CD4-positive, alpha-beta T cell (primary cell): ENCODE measurements at regions not wholly inside any gene's neighbourhood (a gene's known extent, or its start where the extent isn't known, plus 50 kb on each side); places are given as distances from the start of the nearest gene placed in this dataset.

Source experiments
- ATAC-seq: fragments of 200-7000 bp; cut with Tn5 transposase; one replicate; pipeline ENCODE4 v1.10.0; 2022; ENCODE audit warnings: mild to moderate bottlenecking; ENCODE audit not compliant: poor library complexity
- CTCF ChIA-PET: fragments of 350-600 bp; sonication (Branson Sonifier 250); formaldehyde crosslinking; loops from one replicate; lab custom pipeline; 2021; ENCODE audit warnings: antibody characterized with exemption, inconsistent platforms; lab: Charles Lee
- POLR2A ChIA-PET: fragments of 350-600 bp; sonication (Branson Sonifier 250); formaldehyde crosslinking; loops from one replicate; lab custom pipeline; 2021; ENCODE audit warnings: antibody characterized with exemption, inconsistent platforms; lab: Charles Lee
- DNase-seq, 14 experiments: peaks; one replicate each; pipeline ENCODE4 v3.0.0-alpha.2; 2013 to 2020; ENCODE audit warnings: mixed read lengths in 2 of 14
- H3K27ac ChIP-seq, 2 donors: one replicate each; pipeline versions ENCODE4 v1.5.1 to v1.7.0; 2013; ENCODE audit warnings: low read length in 2 of 2, low read depth in 1 of 2, mild to moderate bottlenecking in 1 of 2
- H3K27me3 ChIP-seq, 2 experiments: 1 replicate in 1 of 2; 2 replicates in 1 of 2; pipeline versions ENCODE4 v1.6.1 to v1.7.0; 2013; ENCODE audit warnings: low read length in 2 of 2, control low read depth in 1 of 2, mild to moderate bottlenecking in 1 of 2, moderate library complexity in 1 of 2; ENCODE audit not compliant: insufficient read depth in 2 of 2, control insufficient read depth in 1 of 2
- H3K36me3 ChIP-seq: one replicate; pipeline ENCODE4 v1.6.1; 2013; ENCODE audit warnings: low read length, control low read depth; ENCODE audit not compliant: insufficient read depth
- H3K4me1 ChIP-seq: one replicate; pipeline ENCODE4 v1.6.1; 2013; ENCODE audit warnings: low read length, control low read depth; ENCODE audit not compliant: insufficient read depth
- H3K4me3 ChIP-seq: one replicate; pipeline ENCODE4 v1.5.1; 2013; ENCODE audit warnings: mild to moderate bottlenecking, low read length, moderate library complexity
- H3K9me3 ChIP-seq, 2 experiments: 1 replicate in 1 of 2; 2 replicates in 1 of 2; pipeline versions ENCODE4 v1.6.1 to v1.7.0; 2013; ENCODE audit warnings: low read length in 2 of 2, mild to moderate bottlenecking in 2 of 2, control low read depth in 1 of 2, moderate library complexity in 1 of 2; ENCODE audit not compliant: control insufficient read depth in 1 of 2, insufficient read depth in 1 of 2
- H3K27ac Mint-ChIP-seq: one replicate; pipeline ENCODE4 v1.8.0; 2020; ENCODE audit warnings: mixed read lengths
- H3K27me3 Mint-ChIP-seq: one replicate; pipeline ENCODE4 v1.8.0; 2021; ENCODE audit warnings: mixed read lengths
- H3K36me3 Mint-ChIP-seq: one replicate; pipeline ENCODE4 v1.8.0; 2021; ENCODE audit warnings: low read depth, mixed read lengths
- H3K4me1 Mint-ChIP-seq: one replicate; pipeline ENCODE4 v1.8.0; 2021; ENCODE audit warnings: low read depth, mixed read lengths
- H3K4me3 Mint-ChIP-seq: one replicate; pipeline ENCODE4 v1.8.0; 2020; ENCODE audit warnings: mild to moderate bottlenecking, mixed read lengths
- H3K9me3 Mint-ChIP-seq: one replicate; pipeline ENCODE4 v1.8.0; 2020; ENCODE audit warnings: mixed read lengths
- intact Hi-C, 2 experiments: fragments of 100-400 bp; cut with DNase I in 1 of 2; cut with micrococcal nuclease in 1 of 2; formaldehyde crosslinking; loops; one replicate each; pipeline versions ENCODE4 v1.15.1 to v1.9.0; 2023 to 2025; cut with DNase I, micrococcal nuclease
- TF ChIP-seq, protein P1 (sequence below): fragments of 200-600 bp; IDR thresholded peaks from one replicate; pipeline ENCODE4 v1.8.0; 2022; ENCODE audit warnings: antibody characterized with exemption, mild to moderate bottlenecking

DNA sequence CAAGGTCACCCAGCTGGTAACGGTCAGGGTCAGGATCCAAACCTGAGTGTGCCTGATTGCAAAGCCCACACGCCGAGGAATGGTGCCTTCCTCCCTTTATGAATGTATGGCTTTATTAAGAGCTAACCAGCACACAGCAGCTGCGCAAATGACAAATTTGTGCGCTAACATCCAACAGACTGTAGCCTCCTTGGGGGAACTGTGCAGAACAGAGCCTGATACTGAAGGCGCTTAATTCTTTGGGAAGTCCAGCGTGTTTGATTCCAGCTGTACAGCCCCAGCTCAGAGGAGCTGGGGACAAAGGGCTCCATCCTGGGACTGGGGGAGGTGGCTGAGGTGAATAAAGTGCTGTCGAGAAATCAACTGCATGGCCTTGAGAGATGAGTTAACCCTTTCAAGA is 75.7 kb upstream of the JARID2 start:
- POLR2A ChIA-PET: no interaction called here
- no peak overlapping the region for H3K4me3 Mint-ChIP-seq
- H3K27me3 Mint-ChIP-seq: no peaks in the 10 kb centered on the region
- ATAC-seq: no peak
- H3K9me3 Mint-ChIP-seq: no peaks in the 10 kb centered on the region
- TF ChIP-seq, protein P1, sequence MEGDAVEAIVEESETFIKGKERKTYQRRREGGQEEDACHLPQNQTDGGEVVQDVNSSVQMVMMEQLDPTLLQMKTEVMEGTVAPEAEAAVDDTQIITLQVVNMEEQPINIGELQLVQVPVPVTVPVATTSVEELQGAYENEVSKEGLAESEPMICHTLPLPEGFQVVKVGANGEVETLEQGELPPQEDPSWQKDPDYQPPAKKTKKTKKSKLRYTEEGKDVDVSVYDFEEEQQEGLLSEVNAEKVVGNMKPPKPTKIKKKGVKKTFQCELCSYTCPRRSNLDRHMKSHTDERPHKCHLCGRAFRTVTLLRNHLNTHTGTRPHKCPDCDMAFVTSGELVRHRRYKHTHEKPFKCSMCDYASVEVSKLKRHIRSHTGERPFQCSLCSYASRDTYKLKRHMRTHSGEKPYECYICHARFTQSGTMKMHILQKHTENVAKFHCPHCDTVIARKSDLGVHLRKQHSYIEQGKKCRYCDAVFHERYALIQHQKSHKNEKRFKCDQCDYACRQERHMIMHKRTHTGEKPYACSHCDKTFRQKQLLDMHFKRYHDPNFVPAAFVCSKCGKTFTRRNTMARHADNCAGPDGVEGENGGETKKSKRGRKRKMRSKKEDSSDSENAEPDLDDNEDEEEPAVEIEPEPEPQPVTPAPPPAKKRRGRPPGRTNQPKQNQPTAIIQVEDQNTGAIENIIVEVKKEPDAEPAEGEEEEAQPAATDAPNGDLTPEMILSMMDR: no peak
- Histone ChIP-seq H3K9me3 (no peaks in the 10 kb centered on the region), H3K27me3 (no peaks in the 10 kb centered on the region), H3K4me1 (no peaks in the 10 kb centered on the region), H3K4me3 (no peak overlapping the region), H3K36me3 (no peaks in the 10 kb centered on the region), H3K27ac (no peak overlapping the region)
- intact Hi-C loops: no loop called here
- CTCF ChIA-PET: no interaction called here
- no peaks in the 10 kb centered on the region for H3K36me3 Mint-ChIP-seq
- H3K27ac Mint-ChIP-seq: no peak overlapping the region
- H3K4me1 Mint-ChIP-seq: no peaks in the 10 kb centered on the region
- DNase-seq: no peak

DNA sequence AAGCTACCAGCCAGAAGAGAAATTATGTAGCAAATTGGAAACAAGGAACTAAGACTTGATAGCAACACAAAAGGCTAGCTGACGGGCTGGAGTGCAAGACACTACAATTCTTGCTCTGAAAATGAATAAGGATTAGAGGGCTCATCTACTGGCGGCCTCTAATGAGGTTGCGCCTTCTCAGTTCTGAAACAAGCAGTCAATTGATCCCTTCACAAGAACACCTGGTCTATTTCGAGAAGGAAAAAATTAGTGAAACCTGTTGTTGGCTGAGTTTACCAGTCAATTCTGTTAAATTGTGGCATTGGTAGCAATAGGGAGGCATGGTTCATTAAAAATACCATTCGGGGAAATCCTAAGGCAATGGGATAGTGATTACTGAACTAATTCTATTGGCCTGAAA is 74.8 kb upstream of the JARID2 start:
- ChIA-PET CTCF (no interaction called here), POLR2A (no interaction called here)
- Mint-ChIP-seq H3K27me3 (no peaks in the 10 kb centered on the region), H3K36me3 (no peaks in the 10 kb centered on the region), H3K27ac (no peak overlapping the region), H3K4me3 (no peak overlapping the region), H3K9me3 (no peaks in the 10 kb centered on the region), H3K4me1 (no peaks in the 10 kb centered on the region)
- intact Hi-C loops: no loop called here
- TF ChIP-seq, protein P1: no peak
- DNase-seq: no peak
- no peak overlapping the region for H3K27ac ChIP-seq
- no peaks in the 10 kb centered on the region for H3K9me3 ChIP-seq
- H3K27me3 ChIP-seq: no peaks in the 10 kb centered on the region
- H3K4me1 ChIP-seq: no peaks in the 10 kb centered on the region
- H3K36me3 ChIP-seq: no peaks in the 10 kb centered on the region
- no peak for ATAC-seq
- H3K4me3 ChIP-seq: no peak overlapping the region

DNA sequence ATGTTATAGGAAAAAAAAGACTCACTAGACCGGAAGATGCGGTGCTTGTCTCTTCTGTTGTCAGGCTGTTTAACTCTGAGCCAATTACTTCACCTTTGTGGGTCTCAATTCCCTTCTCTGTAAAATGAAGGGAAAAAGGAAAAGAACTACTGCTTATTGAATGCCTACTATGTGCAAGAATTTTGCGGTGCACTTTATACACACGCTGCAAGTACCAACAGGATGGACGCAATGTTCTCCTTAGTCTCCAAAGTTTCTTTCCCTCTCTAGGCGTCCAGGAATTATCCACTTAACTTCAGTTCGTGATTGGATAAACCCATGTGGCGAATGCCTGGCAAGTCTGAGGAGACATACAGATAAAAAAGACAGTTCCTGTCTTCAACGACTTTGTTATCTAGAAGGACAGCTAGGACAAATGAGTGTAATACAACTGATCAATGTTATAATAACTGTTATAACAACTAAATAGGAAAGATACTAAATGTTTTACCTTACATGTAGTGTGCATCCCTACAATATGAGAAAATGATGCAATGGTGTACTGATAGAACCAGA is 69.0 kb upstream of the JARID2 start:
- CTCF ChIA-PET: no interaction called here
- ATAC-seq (no peak), DNase-seq (no peak)
- Histone ChIP-seq H3K27ac (no peak overlapping the region), H3K9me3 (no peaks in the 10 kb centered on the region), H3K36me3 (no peaks in the 10 kb centered on the region), H3K4me1 (no peaks in the 10 kb centered on the region), H3K4me3 (no peak overlapping the region), H3K27me3 (no peaks in the 10 kb centered on the region)
- POLR2A ChIA-PET: no interaction called here
- H3K27ac Mint-ChIP-seq: no peak overlapping the region
- H3K27me3 Mint-ChIP-seq: no peaks in the 10 kb centered on the region
- H3K9me3 Mint-ChIP-seq: no peaks in the 10 kb centered on the region
- H3K36me3 Mint-ChIP-seq: no peaks in the 10 kb centered on the region
- TF ChIP-seq, protein P1: no peak
- H3K4me1 Mint-ChIP-seq: no peaks in the 10 kb centered on the region
- H3K4me3 Mint-ChIP-seq: no peak overlapping the region
- intact Hi-C loops: no loop called here
